GM21786 (cell line): ENCODE measurements at regions not wholly inside any gene's neighbourhood (a gene's known extent, or its start where the extent isn't known, plus 50 kb on each side); places are given as distances from the start of the nearest gene placed in this dataset.
"Not testable (repeated sequence)": the region's sequence is repeated elsewhere in the genome, so short reads cannot be mapped to it uniquely, and the experiment has no call there.

Source experiments
- ATAC-seq: cut with Tn5 transposase; IDR thresholded peaks from one replicate; pipeline ENCODE4 v1.9.1; 2021; ENCODE audit not compliant: unreplicated experiment

DNA sequence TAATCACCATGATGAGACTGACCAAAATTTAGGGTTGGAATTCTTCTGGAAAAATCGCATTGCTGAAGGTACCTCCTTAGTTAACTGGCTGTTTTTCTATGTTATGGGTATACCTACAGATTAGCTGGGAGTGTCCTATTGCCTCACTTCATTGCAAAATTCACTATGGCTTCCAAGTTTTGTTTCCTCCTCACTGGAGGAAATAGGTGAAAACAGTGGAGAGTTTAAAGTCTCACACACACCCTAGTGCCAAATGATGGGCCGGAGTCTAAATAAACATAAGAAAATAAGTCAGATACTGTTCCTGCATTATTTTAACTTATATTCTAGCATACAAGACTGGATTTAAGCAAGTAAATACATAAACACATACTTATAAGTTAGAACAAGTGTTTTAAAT, 98.2 kb downstream of the AHR start:
- ATAC-seq = no peak

DNA sequence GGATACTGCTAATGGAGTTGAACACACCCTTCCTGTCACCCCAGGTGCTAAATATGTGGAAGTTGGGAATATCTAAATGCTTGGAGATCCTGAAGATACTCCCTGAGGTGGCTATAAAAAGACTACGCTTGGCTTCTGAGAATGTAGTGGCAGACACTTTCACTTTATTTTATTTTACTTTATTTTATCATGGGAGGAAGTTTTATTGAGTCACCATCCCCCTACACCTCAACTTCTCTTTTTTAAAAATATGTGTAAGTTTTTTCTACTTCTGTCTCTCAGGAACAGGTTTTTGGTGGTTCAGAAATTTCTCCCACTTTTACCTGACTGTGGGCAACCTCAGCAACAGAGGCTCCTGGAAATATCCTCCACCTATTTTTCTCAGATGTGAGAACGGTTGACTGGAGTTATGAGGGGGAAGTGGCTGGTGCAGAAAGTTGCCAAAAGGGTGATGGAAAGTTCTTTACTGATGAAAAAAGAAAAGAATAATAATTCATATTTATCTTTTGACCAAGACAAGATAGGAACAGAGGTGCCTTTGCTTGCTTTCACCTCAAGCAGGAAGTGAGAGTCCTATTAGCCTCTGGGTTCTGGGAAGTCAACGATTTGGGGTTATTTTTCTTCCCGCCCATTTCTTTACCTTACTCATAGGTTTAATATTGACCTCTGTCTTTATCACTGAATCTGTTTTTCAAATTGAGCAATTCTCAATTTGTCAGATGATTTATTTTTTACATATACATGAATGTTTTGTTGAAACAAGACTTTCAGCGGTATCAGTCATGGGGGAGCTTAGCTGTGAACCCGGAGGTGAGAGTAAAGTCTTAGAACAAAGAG, 103.6 kb downstream of the AHR start:
- peak; percentile 67 for ATAC-seq

DNA sequence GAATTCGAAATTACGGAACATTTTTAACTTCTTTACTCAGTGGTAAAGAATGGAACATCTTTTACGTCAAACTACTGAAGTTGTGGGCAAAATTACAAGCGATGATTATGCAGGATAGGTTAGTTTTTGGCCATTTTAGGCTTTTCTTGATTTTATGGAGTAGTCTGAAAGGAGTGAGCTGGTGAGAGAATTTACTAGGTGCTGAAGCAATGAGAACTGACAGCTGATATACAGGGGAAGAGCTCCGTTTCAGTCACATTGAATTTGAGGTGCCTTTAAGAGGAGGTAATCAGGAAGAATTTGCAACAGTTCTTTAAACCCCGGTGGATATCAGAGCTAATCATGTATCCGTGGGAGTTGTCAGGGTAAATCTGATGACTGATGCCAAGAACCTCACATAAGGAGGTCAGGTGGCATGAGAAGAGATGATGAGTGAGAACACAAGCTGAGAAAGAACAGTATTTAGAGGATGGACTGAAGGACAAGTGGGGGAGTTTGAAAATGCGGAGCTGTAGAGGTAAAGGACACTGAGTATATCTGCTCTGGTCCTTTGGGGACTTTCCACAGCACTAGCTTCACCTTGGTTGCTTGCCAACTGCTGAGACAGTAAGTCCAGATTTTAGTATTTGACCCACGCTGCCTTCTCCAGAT, 104.3 kb downstream of the AHR start:
- ATAC-seq = peak; percentile 65

DNA sequence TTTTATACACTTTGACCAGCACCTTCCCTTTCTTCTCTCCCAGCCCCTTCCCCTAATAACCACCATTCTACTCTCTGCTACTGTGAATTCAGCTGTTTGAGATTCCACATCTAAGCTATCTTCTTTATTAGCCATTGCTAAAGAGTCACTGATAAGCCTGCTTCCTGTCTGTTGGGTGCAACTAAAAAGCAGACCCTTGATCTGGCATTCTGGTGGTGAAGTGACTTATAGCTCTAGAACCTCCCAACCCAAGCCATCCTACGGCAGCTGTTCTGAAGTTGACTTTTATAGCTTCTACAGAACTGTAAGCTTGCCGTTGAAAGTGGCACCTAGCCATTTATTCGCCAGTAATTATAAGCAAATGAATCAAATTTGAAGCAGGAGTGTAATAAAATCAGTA, 105.6 kb downstream of the AHR start:
- no peak for ATAC-seq

DNA sequence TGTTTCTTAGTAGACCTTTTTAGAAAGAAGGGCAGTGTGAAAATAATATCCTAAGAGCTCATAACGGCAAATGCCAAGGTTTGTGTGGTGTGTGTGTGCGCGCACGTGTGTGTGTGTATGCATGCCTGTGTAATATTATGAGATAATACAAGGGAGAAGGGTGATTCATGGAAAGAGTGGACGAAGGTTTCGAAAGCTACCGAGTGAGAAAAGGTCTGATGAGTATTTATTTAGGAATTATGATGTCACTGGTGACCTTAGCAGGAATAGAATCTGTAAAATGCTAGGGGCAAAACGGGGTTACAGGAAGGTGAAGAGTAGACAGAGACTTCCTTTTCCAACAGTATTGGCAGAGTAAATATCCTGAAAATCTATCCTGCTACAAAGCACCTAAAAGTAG, 107.3 kb downstream of the AHR start:
- no peak for ATAC-seq

DNA sequence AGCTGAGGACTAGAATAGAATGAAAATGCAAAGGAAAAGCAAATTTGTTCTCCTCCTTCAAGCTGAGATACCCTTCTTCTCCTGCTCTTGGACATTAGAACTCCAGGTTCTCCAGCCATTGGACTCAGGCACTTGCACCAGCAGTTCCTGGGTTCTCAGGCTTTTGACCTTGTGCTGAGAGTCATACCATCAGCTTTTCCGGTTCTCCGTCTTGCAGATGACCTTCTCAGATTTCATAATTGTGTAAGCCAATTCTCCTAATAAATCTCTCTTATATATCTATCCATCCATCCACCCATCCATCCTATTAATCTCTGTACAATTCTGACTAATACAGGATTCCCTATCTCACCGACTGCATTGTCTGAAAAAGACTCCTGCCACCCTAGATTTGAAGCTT, 108.3 kb downstream of the AHR start:
- ATAC-seq = no peak

DNA sequence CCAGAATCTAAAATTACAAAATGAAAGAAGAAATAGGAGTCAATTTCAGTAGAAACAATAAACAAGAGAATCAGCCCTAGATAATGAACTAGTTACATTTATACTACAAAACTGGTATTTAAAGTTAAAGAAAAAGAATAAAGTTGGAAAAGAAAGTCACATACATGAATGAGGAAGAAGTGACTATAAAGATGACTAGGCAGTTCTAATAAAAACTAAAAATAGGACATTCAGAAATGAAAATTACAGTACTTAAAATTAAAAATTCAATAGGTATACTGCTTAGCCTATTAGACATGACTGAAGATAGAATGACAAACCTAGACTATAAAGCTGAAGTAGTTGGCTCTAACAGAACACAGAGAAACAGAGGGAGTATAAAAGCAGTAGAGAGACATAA, 108.8 kb downstream of the AHR start:
- no peak for ATAC-seq

DNA sequence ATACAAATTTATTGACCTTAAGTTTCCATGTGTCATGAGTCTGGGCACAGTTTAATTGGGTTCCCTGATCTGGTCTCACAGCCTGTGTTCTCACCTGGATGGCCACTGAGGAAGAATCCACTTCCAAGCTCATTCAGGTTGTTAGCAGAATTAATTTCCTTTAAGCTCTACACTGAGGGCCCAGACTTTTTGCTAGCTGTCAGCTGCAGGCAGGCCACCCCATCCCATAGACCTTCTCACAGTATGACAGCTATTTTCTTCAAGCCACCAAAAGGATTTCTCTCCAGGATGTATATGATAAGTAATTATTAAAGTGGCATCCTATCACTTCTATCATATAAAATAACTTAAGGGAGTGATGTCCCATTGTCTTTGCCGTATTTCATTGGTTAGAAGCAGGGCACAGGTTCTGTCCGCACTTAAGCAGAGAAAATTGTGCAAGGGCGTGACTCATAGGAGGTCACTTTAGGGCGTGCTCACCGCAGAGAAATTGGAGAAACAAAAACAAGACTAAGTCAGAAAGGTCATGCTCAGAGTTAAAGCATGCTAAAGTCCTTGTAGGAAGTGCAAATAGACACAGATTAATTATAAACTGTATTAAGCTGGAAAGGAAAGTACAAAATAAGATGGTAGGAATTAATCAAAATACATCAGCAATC, 109.9 kb downstream of the AHR start:
- no peak for ATAC-seq

DNA sequence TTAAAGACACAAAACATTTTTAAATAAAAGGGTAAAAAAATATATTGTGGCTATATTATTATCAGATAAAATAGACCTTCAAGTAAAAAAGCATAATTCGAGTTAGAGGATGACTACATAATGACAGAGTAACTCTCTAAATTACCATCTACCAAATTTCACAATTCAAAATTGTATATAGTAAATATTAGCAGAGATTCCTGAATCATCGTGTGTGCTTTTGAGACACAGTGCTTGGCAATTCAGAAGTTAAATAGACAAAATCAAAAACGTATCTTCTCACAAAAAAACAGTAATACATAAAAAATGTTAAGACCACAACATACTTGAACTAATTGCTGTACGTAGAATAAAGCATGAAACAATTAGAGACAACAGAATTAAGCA, 110.4 kb downstream of the AHR start:
- no peak for ATAC-seq

DNA sequence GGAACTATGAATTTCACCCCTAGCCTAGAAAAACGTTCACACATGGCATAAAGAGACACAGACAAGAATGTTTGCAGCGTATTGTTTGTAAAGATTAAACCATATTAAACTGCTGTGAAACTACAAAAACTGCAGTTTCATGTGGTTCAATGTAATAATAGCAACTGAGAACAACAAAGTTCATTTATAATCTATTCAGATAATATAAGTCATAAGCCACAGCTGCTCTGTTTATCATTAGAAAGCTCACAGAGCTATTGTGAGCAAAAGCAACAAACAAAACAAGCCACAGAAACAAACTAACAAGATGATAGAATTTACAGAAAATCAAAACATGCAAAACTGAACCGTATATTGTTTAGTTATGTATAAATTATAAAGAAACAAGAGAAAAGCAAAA, 113.5 kb downstream of the AHR start:
- peak; percentile 89 for ATAC-seq

DNA sequence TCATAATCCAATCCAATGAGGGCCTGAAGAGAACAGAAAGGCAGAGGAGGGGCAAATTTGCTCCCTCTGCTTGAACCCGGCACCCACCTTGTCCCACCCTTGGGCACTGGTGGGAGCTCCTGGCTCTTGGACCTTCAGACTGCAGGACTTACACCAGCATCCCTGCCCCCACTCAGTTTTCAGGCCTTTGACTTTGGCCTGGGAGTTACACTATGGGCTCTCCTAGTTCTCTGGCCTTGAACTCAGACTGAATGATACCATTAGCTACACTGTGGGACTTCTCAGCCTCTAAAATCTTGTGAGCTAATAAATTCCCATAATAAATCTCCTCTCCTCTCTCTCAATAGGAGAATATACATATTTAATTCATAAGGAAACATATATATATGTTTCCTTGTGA, 114.4 kb downstream of the AHR start:
- ATAC-seq = no peak

DNA sequence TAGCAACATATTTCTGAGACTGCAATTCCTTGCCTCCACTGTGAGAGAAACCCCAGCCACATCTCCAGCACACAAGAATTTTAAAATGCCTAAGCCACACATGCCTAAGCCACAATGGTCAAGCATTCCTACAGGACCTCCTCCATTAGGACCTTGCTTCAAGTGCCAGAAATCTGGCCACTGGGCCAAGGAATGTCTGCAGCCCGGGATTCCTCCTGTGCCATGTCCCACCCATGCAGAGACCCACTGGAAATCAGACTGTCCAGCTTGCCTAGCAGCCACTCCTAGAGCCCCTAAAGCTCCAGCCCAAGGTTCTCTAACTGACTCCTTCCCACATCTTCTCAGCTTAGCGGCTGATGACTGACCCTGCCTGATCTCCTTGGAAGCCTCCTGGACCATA, 117.5 kb downstream of the AHR start:
- no peak for ATAC-seq

DNA sequence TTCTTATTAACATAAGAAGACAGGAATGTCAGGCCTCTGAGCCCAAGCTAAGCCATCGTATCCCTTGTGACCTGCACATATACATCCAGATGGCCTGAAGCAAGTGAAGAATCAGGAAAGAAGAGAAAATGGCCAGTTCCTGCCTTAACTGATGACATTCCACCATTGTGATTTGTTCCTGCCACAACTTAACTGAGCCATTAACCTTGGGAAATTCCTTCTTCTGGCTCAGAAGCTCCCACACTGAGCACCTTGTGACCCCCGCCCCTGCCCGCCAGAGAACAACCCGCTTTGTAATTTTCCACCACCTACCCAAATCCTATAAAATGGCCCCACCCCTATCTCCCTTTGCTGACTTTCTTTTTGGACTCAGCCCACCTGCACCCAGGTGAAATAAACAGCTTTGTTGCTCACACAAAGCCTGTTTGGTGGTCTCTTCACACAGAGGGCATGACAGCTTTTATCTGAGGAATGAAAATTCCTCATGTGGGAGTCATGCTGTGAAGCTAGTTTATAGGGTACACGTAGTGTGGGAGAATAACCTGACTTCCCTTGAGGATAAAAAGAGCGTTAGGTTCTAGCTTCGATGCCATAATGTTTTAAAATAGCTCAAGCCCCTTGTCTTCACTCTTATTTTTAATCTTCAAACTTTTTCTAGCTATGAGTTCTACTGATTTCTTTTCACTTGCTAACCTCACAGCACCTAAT, 122.0 kb downstream of the AHR start:
- not testable (repeated sequence) for ATAC-seq

DNA sequence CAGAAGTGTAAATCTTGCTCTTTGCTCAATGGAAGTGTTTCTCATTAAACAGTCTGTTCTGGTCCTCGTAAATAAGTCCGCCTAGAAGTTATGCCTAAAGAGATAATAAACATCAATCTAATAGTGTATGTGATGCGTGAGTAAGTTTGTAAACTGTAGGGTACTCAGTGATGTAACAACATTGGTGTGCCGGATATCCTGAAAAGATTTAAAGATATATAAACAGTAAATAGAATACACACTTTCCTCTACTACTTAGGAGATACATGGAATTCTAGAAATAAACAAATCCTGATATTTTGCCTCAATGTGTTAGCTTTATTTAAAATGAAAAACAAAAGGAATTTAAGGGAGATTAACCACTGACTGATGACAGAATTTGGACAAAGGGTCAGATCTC, 123.5 kb downstream of the AHR start:
- no peak for ATAC-seq

DNA sequence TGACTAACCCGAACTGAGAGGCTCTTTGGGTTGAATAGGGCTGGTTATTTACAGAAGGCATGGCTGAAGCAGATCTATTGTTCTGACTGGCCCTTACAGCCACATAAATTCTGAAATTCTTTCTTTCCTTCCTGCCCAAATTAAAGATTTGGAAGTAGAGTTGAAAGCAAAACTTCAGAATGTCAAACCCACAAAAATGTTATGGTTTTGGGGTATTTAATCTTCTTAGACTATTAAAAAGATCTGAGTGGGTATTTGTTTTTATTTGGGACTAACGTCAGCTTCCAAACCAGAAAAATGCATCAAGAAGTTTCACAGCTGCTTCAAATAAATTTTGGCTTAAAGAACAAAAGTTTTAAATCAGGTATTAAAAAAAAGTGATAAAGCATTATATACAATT, 124.5 kb downstream of the AHR start:
- no peak for ATAC-seq

DNA sequence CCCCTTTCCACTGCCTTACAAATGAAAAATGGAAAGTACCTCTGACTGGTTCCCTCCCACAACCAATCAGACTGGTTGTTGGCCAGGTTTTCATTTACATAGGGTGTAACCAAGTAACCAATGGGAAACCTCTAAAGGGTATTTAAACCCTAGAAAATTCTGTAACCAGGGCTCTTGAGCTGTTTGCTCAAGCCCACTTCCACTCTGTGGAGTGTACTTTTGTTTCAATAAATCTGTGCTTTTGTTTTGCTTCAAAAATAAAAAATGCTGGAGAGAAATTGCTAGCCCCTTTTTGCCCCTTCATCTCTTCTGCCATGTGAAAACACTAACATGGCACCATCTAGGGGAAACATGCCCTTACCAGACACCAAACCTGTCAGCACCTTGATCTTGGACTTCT, 129.5 kb downstream of the AHR start:
- no peak for ATAC-seq

DNA sequence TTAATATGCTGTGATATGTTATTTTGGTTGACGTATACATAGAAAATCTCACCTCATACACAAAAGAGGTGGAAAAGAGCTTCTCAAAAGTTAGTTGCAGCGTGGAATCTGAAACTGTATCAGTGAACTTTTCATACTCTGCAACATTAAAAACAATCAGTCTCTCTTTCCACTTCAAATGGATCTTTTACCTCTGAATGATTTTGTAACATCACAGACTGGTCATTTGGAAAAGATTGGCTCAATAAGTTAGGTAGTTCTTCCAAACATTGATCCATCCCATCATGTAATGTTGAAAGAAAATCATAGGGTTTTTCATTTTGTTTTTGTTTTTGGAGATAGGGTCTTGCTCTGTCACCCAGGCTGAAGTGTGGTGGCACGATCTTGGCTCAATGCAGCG, 131.1 kb downstream of the AHR start:
- ATAC-seq = no peak

DNA sequence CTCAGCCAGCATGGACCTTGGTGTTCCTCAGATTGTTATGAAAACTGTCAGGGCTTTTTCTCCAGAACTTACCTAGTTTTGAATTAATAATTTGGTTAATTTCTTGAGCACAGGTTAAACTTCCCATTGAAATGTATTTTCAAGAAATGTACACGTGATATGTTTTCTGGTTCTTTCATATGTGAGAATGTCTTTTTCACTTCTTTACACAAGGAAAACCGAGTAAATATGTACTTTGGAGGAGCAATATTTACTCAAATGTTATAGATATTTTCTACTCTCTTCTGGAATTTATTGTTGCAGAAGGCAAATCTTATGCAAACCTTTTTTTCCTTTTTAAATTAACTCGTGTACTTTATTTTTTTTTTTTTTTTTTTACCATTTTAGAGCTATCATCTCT, 134.3 kb downstream of the AHR start:
- ATAC-seq = no peak

DNA sequence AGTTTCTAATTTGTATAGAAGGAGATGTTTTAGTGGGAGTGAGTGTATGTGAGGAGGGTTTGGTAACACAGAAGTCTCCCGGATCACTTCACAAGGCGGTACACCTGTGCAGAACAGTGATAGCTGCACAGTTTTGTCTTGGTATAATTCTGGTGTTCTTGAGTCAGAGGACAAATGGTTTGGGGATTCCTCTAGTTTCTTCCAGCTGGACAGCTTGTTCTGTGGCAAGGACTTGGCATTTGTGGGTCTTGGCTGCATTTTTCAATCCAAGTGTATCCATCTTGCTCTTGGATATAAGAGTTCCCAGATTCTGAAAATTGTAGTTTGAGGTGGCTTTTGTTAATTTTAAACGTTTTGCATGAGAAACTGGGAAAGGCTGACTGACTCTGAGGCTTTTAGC, 135.7 kb downstream of the AHR start:
- ATAC-seq = no peak

DNA sequence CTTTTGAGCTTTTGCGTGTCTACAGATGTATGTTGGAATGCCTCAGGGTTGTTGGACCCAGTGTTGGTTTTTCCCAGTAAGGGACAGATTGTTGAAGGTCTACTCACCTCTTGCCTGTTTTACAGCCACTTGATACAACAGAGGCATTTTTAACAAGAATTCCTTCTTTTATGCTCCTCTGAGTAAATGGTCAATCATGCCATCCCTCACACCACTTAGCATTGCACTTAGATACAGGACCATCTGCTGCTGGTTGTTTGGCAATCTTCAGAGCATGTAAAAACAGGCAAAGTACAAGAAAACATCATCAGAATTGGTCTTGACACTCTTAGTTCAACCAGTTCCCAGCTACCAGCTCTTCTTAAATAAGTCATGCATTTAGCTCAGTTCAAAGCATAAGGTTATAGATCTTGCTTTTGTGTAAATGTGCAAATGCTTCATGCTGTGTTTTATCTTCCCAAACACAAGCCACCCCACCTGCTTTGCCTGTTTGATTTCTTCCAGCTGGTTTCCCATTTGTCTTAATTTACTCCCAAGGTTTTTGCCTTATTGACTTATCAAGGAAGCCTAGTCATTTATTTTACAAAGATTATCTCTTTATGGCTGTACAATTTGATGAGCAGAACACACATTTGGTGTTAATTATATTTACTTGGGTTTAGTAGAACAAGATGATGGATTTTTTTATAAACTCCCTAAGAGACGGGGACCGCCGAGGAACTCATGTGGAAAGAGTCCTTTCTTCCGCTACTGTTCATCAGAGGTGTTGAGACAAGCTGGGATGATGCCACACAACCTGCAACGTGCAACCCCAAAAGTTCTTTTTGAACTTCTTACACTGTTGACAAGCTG, 136.6 kb downstream of the AHR start:
- no peak for ATAC-seq

DNA sequence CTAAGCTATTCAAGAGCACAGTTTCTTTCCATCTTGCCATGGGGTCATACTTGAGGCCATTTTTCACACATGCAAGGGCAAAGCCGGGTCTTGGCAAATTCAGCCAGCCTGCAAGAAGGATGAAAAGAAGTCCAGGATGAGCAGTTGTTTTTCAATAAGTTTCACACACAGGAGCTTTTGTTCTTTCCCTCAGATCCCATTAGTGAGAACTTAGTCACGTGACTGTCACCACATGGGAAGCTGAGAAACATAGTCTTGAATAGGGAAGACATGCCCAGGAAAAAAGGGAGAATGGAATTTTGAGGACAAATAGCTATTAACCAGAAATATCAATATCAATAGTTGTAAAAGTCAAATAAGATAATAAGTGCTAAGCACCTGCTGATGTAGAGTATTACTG, 137.7 kb downstream of the AHR start:
- ATAC-seq = no peak
